ENCODE measurements at regions not wholly inside any gene's neighbourhood (a gene's known extent, or its start where the extent isn't known, plus 50 kb on each side); places are given as distances from the start of the nearest gene placed in this dataset.

DNA sequence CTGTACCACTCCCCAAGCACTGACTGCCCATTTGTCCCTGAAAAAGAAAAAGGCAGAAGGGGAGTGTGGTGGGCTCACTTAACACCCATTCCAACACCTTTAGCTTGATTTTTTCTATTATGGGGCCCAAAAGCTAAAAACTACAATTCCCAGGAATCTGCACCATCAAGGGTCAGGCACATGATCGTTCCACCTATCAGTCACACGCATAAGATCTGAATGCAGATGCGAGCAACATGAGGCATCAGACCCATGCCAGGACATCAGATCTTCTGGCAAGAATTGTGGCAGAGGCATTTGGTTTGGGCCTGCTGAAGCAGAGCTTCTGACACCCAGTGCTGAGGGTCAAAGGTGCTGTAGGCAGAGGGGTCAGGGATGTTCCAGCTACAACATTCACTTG lies 595.9 kb downstream of the BCOR start:
- Histone ChIP-seq H3K79me2 (ENCODE audit: control insufficient read depth, insufficient read depth, low read length) (no peaks in the 10 kb centered on the region), H2AFZ (ENCODE audit: control insufficient read depth, low read length) (no peak overlapping the region), H3K27me3 (ENCODE audit: control insufficient read depth, extremely low read depth, insufficient read depth, low read length) (peaks cover 3% of the 10 kb centered on the region), H3K4me2 (ENCODE audit: control insufficient read depth, extremely low read depth, insufficient read depth, low read depth, low read length) (no peak overlapping the region), H3K27ac (ENCODE audit: control insufficient read depth, insufficient read depth, low read length) (no peak overlapping the region), H3K4me3 (ENCODE audit: control insufficient read depth in 2 of 3, extremely low read depth in 1 of 3, insufficient read depth in 2 of 3, low read depth in 1 of 3, low read length in 3 of 3) (no peak overlapping the region), H3K36me3 (ENCODE audit: control insufficient read depth in 2 of 2, extremely low read depth in 1 of 2, insufficient read depth in 2 of 2, low read length in 2 of 2) (no peaks in the 10 kb centered on the region), H3K9me1 (ENCODE audit: control insufficient read depth, extremely low read depth, insufficient read depth, low read length) (no peaks in the 10 kb centered on the region), H3K4me1 (ENCODE audit: control insufficient read depth, extremely low read depth, insufficient read depth, low read length) (no peaks in the 10 kb centered on the region), H4K20me1 (ENCODE audit: control insufficient read depth, extremely low read depth, insufficient read depth, low read length) (no peaks in the 10 kb centered on the region), H3K9ac (ENCODE audit: control insufficient read depth, extremely low read depth, insufficient read depth, low read length) (no peak overlapping the region), H3K9me3 (ENCODE audit: control insufficient read depth, low read depth, low read length) (no peaks in the 10 kb centered on the region)
- FAIRE-seq (no peak), DNase-seq (ENCODE audit: low read depth, low spot score) (no peak)
- TF ChIP-seq, protein P1, sequence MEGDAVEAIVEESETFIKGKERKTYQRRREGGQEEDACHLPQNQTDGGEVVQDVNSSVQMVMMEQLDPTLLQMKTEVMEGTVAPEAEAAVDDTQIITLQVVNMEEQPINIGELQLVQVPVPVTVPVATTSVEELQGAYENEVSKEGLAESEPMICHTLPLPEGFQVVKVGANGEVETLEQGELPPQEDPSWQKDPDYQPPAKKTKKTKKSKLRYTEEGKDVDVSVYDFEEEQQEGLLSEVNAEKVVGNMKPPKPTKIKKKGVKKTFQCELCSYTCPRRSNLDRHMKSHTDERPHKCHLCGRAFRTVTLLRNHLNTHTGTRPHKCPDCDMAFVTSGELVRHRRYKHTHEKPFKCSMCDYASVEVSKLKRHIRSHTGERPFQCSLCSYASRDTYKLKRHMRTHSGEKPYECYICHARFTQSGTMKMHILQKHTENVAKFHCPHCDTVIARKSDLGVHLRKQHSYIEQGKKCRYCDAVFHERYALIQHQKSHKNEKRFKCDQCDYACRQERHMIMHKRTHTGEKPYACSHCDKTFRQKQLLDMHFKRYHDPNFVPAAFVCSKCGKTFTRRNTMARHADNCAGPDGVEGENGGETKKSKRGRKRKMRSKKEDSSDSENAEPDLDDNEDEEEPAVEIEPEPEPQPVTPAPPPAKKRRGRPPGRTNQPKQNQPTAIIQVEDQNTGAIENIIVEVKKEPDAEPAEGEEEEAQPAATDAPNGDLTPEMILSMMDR (optimal IDR thresholded peaks at IDR 0.05 in 1 of 3, IDR thresholded peaks at IDR 0.05 in 1 of 3, conservative IDR thresholded peaks at IDR 0.05 in 1 of 3; ENCODE audit: extremely low read depth in 1 of 3, insufficient read depth in 2 of 3, low read length in 3 of 3): no peak
- no peak for TF ChIP-seq EZH2 (IDR thresholded peaks at IDR 0.05; ENCODE audit: low read length)
- dilution Hi-C loops (cut with MboI; ENCODE audit: extremely low pct_ligation_motif_present, low sequenced_read_pairs): no loop called here

DNA sequence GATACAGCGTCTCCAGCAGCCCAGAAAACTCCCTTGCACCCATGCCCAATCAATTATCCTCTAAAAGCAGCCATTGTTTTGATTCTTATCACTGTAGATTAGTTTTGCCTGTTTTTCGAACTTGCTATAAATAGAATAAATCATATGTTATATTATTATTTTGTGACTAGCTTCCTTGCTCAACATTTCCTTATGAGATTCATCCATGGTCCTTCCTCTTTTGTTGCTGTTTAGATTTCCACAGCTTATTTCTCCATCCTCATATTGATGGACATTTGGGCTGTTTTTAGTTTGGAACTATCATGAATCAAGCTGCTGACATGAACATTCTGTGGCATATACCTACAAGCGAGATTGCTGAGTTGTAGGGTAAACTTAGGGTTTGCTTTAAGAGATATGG lies 595.3 kb downstream of the BCOR start:
- no peak for FAIRE-seq
- dilution Hi-C loops (cut with MboI; ENCODE audit: extremely low pct_ligation_motif_present, low sequenced_read_pairs): no loop called here

More for the DNA sequence above, 595.3 kb downstream of the BCOR start:
- Histone ChIP-seq H3K9me3 (ENCODE audit: control insufficient read depth, low read depth, low read length) (no peaks in the 10 kb centered on the region), H3K27ac (ENCODE audit: control insufficient read depth, insufficient read depth, low read length) (no peak overlapping the region), H3K4me3 (ENCODE audit: control insufficient read depth in 2 of 3, extremely low read depth in 1 of 3, insufficient read depth in 2 of 3, low read depth in 1 of 3, low read length in 3 of 3) (no peak overlapping the region), H4K20me1 (ENCODE audit: control insufficient read depth, extremely low read depth, insufficient read depth, low read length) (no peaks in the 10 kb centered on the region), H3K4me1 (ENCODE audit: control insufficient read depth, extremely low read depth, insufficient read depth, low read length) (no peaks in the 10 kb centered on the region), H3K4me2 (ENCODE audit: control insufficient read depth, extremely low read depth, insufficient read depth, low read depth, low read length) (no peak overlapping the region), H3K27me3 (ENCODE audit: control insufficient read depth, extremely low read depth, insufficient read depth, low read length) (peaks cover 3% of the 10 kb centered on the region), H3K9ac (ENCODE audit: control insufficient read depth, extremely low read depth, insufficient read depth, low read length) (no peak overlapping the region), H3K9me1 (ENCODE audit: control insufficient read depth, extremely low read depth, insufficient read depth, low read length) (no peaks in the 10 kb centered on the region), H2AFZ (ENCODE audit: control insufficient read depth, low read length) (no peak overlapping the region), H3K36me3 (ENCODE audit: control insufficient read depth in 2 of 2, extremely low read depth in 1 of 2, insufficient read depth in 2 of 2, low read length in 2 of 2) (no peaks in the 10 kb centered on the region), H3K79me2 (ENCODE audit: control insufficient read depth, insufficient read depth, low read length) (no peaks in the 10 kb centered on the region)
- no peak for TF ChIP-seq EZH2 (IDR thresholded peaks at IDR 0.05; ENCODE audit: low read length)
- TF ChIP-seq, protein P1 (optimal IDR thresholded peaks at IDR 0.05 in 1 of 3, IDR thresholded peaks at IDR 0.05 in 1 of 3, conservative IDR thresholded peaks at IDR 0.05 in 1 of 3; ENCODE audit: extremely low read depth in 1 of 3, insufficient read depth in 2 of 3, low read length in 3 of 3): no peak
- no peak for DNase-seq (ENCODE audit: low read depth, low spot score)

All from keratinocyte (primary cell).